ENCODE measurements at regions not wholly inside any gene's neighbourhood (a gene's known extent, or its start where the extent isn't known, plus 50 kb on each side); places are given as distances from the start of the nearest gene placed in this dataset.

DNA sequence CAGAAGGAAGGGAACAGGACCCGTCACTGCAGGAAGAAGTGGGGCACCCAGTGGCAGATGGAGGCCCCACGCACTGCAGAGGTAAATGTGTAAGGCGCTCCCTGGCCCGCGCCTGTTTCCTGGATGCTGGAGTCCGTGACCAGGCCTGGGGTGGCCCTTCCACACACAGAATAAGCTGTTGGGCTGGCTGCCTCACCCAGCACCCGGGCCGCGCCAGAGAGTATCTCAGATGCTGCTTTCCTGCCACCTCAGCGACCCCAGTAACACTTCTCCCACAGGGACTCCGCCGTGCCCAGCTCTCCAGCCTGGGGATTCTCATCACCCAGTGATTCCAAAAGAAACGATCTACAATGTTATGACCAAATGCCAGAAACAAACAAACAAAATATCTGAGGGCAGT, 1993.1 kb downstream of the TP53TG3F start:
- no peak for DNase-seq (ENCODE audit: low read depth, low spot score)
- POLR2A ChIA-PET: no interaction called here
- CTCF ChIA-PET: no interaction called here
- TF ChIP-seq, protein P1, sequence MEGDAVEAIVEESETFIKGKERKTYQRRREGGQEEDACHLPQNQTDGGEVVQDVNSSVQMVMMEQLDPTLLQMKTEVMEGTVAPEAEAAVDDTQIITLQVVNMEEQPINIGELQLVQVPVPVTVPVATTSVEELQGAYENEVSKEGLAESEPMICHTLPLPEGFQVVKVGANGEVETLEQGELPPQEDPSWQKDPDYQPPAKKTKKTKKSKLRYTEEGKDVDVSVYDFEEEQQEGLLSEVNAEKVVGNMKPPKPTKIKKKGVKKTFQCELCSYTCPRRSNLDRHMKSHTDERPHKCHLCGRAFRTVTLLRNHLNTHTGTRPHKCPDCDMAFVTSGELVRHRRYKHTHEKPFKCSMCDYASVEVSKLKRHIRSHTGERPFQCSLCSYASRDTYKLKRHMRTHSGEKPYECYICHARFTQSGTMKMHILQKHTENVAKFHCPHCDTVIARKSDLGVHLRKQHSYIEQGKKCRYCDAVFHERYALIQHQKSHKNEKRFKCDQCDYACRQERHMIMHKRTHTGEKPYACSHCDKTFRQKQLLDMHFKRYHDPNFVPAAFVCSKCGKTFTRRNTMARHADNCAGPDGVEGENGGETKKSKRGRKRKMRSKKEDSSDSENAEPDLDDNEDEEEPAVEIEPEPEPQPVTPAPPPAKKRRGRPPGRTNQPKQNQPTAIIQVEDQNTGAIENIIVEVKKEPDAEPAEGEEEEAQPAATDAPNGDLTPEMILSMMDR (IDR thresholded peaks at IDR 0.05; ENCODE audit: low read depth, low read length): no peak
- Histone ChIP-seq H3K27me3 (ENCODE audit: control insufficient read depth, insufficient read depth, low read length) (no peaks in the 10 kb centered on the region), H3K9me3 (ENCODE audit: control insufficient read depth, insufficient read depth, low read length) (peaks cover 52% of the 10 kb centered on the region), H3K27ac (ENCODE audit: low read depth, low read length) (no peak overlapping the region), H3K4me3 (ENCODE audit: low read depth, low read length) (no peak overlapping the region)

DNA sequence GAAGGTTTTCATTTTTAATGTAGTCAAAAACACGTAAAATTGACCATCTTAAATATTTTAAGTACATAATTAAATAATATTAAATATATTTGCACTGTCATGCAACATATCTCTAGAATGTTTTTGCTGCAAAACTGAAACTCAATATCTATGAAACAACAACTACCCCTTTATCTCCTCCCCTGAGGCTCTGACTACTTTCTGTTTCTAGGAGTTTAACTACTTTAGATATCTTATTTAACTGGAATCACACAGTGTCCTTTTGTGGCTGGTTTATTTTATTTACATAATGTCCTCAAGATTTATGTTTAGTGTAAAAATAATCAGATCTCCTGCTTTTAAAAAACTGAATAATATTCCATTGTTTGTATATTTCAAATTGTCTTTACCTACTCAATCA, 2003.9 kb downstream of the TP53TG3F start:
- TF ChIP-seq, protein P1 (IDR thresholded peaks at IDR 0.05; ENCODE audit: low read depth, low read length): no peak
- Histone ChIP-seq H3K9me3 (ENCODE audit: control insufficient read depth, insufficient read depth, low read length) (peaks cover 12% of the 10 kb centered on the region; the same call in 1 of the 2 replicates), H3K27ac (ENCODE audit: low read depth, low read length) (no peak overlapping the region), H3K27me3 (ENCODE audit: control insufficient read depth, insufficient read depth, low read length) (no peaks in the 10 kb centered on the region), H3K4me3 (ENCODE audit: low read depth, low read length) (no peak overlapping the region)
- ChIA-PET CTCF (no interaction called here), POLR2A (no interaction called here)
- DNase-seq (ENCODE audit: low read depth, low spot score): no peak

DNA sequence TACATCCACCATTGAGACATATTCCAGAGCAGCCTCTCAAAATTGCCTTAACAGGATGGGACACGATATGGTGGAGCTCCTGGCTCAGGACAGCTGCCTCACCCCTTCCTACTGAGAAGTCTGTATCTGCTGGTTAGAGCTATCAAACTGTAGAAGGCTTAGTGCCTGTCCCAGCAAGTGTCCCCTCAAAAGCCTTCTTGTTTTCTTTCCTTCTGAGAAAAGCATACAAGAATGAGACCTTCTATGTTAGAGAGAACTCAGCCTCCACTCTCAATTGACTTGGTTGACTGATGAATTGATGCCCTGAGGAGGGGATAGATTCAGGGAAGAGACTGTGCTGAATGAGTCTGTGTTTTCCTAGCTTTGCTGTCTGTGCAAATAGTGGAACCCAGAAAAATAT, 2020.9 kb downstream of the TP53TG3F start:
- POLR2A ChIA-PET: no interaction called here
- no peak overlapping the region for H3K27ac ChIP-seq (ENCODE audit: low read depth, low read length)
- no peaks in the 10 kb centered on the region for H3K27me3 ChIP-seq (ENCODE audit: control insufficient read depth, insufficient read depth, low read length)
- H3K9me3 ChIP-seq (ENCODE audit: control insufficient read depth, insufficient read depth, low read length): peaks cover 7% of the 10 kb centered on the region; the same call in 1 of the 2 replicates
- CTCF ChIA-PET: no interaction called here
- no peak for DNase-seq (ENCODE audit: low read depth, low spot score)
- no peak overlapping the region for H3K4me3 ChIP-seq (ENCODE audit: low read depth, low read length)
- TF ChIP-seq, protein P1 (IDR thresholded peaks at IDR 0.05; ENCODE audit: low read depth, low read length): no peak

DNA sequence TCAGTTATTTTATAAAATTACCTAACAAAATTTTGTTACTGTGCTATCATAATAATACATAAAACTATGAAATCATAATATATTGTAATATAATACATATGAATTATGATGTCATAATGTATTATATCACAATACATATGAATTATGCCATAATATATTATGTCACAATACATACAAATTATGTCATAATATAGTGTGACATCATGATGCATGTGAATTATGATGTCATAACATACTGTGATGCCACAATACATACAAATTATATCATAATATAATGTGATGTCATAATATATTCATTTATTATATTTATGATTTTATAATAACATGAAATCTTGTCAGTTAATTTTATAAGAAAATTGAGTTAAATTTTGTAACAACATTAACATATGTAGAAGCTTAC, 2021.6 kb downstream of the TP53TG3F start:
- CTCF ChIA-PET: no interaction called here
- Histone ChIP-seq H3K27ac (ENCODE audit: low read depth, low read length) (no peak overlapping the region), H3K4me3 (ENCODE audit: low read depth, low read length) (no peak overlapping the region), H3K27me3 (ENCODE audit: control insufficient read depth, insufficient read depth, low read length) (no peaks in the 10 kb centered on the region), H3K9me3 (ENCODE audit: control insufficient read depth, insufficient read depth, low read length) (peaks cover 13% of the 10 kb centered on the region)
- POLR2A ChIA-PET: no interaction called here
- no peak for DNase-seq (ENCODE audit: low read depth, low spot score)
- TF ChIP-seq, protein P1 (IDR thresholded peaks at IDR 0.05; ENCODE audit: low read depth, low read length): no peak

DNA sequence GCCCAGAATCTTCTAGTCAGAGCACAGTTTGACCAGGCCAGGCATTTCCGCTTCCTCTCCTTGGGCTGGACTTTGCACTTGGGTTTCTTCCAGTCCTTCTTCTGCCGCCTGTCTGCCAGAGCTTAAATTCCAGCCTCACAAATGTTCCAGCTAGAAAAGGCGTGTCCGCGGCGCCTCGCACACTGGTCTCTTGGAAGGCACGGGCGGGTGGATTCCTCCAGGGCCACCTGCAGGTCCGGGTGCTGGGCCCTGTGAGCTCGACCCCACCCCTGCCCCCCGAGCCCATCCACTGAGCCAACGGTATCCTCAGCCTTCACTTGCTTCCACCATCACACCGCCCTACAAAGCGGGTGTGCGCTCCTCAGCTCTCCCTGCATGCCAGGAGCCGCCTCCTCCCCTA, 2026.5 kb downstream of the TP53TG3F start:
- H3K9me3 ChIP-seq (ENCODE audit: control insufficient read depth, insufficient read depth, low read length): peaks cover 15% of the 10 kb centered on the region
- H3K27me3 ChIP-seq (ENCODE audit: control insufficient read depth, insufficient read depth, low read length): no peaks in the 10 kb centered on the region
- H3K4me3 ChIP-seq (ENCODE audit: low read depth, low read length): no peak overlapping the region
- no peak overlapping the region for H3K27ac ChIP-seq (ENCODE audit: low read depth, low read length)
- TF ChIP-seq, protein P1 (IDR thresholded peaks at IDR 0.05; ENCODE audit: low read depth, low read length): no peak
- DNase-seq (ENCODE audit: low read depth, low spot score): no peak
- CTCF ChIA-PET: no interaction called here
- POLR2A ChIA-PET: no interaction called here
